Dedifferentiated amniotic fluid mesenchymal stem cell (primary cell): ENCODE measurements at regions not wholly inside any gene's neighbourhood (a gene's known extent, or its start where the extent isn't known, plus 50 kb on each side); places are given as distances from the start of the nearest gene placed in this dataset.

Experiments used
- DNase-seq: peaks from one replicate; pipeline ENCODE4 v3.0.0-alpha.2; 2016; ENCODE audit errors: extremely low spot score

DNA sequence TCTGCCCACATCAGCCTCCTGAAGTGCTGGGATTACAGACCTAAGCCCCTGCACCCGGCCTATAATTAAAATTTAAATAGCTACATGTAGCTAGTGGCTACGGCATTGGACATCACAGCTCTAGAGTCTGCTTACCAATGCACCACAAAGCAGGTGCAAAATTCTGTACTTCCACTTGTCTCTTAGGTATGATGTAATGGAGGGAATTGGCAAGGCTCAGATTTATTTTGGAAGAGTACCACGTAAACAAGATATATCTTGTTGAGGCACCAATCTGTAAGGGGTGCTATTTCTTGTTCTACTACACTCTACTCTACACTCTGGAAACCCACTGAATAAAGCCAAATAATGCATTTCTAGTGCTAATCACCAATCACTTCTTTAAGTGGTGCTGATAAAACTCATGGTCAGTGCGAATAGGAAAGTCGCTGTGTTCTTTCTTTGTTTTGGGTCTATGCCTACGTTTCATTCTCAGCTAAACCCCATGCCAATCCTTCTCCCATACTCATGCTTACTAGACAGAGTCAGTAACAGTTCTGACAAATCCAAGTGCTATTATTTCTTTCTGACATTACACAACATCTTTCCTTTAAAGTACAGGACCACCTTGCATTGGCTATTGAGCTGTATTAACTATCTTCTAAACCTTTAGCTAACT, 92.3 kb downstream of the GC start:
- DNase-seq = no peak

DNA sequence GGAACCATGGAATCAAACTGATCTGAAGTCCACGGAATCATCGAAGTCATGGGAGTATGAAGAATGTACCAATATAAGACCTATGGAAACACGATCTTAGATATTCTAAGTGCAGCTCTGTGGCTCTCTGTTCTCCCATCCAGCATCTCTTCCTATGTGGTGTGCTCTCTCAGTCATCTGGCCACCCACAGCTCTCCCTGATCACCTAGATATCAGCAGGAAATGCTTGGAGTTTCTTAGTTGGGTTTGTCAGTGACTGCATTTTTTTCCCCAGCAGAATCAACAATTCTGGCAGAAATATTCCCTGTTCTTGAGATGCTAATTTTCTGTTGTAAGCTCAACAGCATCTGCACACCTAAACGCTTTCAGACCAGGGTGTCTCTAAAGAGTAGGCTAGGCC, 94.1 kb downstream of the GC start:
- no peak for DNase-seq

DNA sequence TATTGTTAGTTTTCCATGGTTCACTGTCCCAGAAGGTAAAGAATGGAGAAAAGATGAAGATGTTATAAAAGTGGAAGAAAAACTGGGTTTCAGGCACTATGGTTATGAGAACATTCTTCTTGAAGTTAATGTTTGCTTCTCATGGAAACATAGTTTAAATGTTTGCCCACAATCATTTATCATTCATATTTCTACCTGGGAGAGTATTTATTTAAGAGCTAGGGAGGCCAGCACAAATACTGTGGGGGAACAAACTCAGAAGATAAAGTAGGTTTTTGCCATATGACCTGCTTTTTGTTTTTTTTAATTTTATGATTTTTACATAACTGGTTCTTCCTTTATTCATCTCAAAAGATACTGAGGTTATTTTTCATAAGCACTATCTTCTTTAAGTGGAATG, 96.8 kb downstream of the GC start:
- no peak for DNase-seq

DNA sequence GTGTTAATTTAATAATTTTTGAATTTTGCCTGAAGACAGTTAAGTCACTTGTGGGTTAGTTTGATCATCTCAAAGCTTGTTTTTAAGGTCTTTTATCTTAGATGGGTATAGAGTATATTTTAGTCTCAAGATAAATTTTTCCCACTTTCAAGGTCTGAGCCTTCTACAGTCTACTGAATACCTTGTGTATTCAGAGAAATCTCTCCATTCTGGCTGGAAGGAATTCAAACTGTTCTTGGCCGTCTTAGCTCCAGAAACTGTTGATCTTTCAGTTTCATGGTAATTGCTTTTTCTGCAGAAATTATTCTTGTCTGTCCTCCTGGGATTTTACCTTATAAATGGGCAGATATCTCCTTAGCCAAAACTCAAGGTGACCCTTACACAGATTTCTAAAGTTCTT, 97.9 kb downstream of the GC start:
- no peak for DNase-seq

DNA sequence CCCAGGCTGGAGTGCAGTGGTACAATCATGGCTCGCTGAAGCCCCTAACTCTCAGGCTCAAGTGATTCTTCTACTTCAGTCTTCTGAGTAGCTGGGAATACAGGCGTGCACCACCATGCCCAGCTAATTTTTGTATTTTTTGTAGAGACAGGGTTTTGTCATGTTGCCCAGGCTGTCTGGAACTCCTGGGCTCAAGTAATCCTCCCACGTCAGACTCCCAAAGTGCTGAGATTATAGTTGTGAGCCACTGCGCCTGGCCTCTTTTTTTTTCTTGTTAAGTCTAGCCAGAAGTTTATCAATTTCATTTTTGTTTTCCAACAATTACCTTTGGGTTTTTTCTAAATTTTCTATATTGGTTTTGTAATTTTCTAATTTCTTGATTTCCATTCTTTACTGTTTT, 100.6 kb downstream of the GC start:
- DNase-seq = no peak

DNA sequence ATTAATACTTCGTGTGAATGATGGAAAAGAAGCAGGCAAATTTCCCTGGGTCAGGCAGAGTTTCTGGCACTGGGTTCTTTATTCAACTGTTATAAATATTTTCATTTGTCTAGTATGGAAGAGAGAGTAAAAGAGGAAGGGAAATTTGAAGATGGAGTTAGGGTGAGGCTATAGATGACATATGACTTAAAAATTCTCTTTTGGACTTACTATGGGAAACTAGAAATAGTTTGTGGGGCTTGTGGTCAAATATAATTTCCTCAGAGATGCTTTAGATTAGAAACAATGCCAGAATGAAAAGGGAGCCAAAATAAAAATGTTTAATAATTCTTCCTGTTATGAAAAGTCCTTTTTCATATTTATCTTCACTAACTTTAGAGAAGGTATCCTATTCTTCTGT, 103.2 kb downstream of the GC start:
- DNase-seq = peak; percentile 51

DNA sequence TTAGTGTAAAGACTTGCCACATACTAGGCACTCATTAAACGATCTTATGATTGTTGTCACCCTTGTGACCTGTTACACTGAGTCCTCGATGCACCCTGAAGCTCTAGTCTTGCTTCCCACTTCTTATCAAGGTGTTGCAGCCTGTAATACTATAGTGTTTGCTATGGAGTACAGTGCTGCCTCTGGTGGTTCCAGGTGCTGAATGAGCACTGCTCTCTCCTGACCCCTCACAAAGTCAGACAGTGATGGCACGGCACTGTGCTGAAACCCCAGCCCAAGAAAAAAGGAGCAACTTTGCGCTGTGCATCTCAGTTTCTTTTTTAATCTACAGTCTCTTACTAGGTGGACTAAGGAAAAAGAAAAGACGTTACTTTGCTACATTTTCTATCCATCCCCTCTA, 106.3 kb downstream of the GC start:
- no peak for DNase-seq

DNA sequence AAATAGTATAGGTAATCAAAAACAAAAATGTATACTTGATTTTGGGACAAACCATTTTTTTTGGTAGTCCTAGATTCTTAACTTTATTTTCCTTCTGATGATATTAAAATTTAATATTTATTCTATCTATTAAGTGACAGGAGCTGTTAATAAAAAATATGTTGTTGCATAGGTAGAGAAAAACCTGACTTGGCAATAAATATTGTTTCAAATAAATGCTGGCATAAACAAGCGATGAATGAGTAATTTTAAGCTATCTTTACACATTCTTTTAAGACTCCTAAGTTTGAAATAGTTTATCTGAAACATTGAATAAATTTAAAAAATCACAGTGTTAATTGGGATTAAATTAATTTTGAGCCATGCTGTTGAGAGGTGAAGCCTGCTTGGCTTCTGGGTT, 114.6 kb downstream of the GC start:
- DNase-seq = no peak

DNA sequence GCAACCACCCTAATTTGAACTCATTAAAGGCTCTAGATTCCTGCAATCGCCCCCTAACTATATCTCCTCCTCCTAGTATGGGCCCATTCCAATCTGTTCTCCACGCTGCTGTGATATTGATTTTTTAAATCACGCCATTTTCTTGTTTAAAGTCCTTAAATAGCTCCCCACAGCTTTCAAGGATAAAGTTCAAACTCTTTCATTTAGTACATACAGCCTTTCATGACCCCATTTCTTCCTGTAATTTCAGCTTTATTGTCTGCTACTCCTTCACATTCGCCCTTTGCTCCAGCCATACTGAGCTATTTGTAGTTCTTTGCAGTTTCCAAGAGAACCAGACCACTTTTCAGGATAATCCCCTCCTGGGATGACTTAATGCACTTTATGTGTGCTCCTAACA, 118.5 kb downstream of the GC start:
- no peak for DNase-seq

DNA sequence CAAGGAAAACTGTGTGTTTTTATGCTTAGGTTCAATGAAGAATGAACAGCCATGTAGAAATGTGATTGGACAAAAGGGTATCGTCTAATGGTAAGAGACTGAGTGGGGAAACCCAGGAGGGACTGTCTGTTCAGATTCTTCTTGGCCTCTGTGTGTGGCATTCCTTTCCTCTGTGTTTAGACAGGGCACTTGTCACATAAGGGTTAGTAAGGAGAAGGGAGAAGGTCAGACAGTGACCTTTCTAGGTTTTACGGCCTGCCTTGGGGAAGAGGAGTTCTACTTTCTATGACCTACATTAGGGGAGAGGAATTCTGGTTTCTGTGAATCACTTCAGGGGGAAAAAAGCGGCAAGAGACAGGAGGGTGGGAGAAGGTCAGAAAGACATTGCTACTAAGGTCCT, 119.5 kb downstream of the GC start:
- DNase-seq = no peak

DNA sequence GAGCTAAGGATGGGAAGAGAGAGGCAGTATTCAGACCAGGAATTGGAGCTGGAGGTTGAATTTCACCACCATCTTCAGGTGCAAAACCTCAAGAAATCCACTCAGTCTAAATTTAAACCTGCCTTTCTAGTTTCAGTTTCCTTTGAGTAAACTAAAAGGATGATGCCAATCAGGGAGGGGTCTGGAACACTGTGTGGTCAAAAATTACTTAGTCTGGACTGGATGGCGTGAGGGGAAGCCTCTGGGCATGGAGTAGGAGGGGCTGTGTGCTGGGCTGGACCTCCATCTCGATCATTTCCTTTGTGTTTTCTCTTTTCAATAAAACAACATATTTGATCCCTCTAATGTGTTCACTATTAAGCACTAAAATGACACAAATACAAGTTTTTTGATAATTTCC, 120.1 kb downstream of the GC start:
- no peak for DNase-seq

DNA sequence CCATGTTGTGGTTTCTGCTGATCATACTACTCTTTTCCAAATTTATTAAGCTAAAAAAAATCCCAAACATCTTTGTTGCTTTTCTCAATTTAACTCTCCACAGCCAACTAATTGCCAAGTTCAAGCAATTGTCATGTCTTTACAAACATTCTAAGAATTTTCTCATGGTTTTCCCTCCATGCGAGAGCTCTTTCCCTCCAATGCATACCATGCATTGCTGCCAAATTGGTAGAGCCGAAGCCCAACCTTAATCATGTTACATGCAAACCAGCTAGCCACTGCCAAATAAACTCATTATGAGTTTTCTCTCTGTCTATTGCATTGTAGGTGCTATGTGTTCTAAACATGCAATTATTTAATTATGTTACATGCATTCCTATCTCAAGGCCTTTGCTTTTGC, 123.9 kb downstream of the GC start:
- no peak for DNase-seq

DNA sequence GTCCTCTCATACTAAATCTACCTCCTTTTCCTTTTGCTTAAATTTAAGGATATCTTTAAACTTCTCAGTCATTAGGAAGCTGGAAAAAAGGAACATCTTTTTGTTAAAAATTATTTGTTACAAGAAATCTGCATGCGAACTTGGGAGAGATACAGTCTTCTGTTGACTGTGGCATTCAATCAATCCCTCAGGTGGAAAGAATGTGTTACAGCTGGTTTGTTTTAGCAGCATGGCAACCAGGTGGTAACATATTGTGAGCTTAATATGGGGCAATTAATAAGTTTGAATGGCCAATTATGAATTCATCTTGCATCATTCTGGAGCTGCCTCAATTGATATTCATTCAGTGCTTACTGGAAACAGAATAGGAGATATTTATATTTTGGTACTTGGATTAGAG, 135.0 kb downstream of the GC start:
- DNase-seq = no peak

DNA sequence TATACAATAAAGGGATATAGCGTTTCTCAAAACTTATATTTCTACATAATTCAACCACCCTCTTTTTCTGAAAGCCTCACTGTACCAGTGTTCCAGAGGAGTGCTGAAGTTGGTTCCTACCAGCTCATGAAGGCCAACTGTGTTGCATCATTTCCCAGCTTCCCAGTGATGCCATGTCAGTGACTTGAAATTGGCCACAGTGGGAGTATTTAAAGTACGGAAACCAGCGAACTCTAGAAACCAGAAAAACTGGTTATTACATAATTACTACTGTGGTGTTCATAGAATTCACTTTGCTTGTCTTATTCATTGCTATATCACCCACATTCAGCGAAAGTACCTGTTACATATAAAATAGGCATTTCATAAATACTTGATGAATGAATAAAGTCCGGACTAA, 135.4 kb downstream of the GC start:
- no peak for DNase-seq

DNA sequence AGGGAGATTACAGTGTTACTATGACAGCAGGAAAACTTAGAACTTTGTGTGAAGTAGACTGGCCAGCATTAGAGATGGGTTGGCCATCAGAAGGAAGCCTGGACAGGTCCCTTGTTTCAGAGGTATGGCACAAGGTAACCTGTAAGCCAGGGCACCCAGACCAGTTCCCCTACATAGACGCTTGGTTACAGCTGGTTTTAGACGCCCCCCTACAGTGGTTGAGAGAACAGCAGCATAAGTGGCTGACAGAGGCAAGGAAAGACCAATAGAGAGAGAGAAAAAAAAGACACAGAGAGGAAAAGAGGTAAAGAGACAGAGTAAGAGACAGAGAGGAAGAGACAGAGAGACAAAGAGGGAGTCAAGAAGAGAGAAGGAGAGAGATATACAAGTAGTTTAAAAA, 144.5 kb downstream of the GC start:
- DNase-seq = no peak

DNA sequence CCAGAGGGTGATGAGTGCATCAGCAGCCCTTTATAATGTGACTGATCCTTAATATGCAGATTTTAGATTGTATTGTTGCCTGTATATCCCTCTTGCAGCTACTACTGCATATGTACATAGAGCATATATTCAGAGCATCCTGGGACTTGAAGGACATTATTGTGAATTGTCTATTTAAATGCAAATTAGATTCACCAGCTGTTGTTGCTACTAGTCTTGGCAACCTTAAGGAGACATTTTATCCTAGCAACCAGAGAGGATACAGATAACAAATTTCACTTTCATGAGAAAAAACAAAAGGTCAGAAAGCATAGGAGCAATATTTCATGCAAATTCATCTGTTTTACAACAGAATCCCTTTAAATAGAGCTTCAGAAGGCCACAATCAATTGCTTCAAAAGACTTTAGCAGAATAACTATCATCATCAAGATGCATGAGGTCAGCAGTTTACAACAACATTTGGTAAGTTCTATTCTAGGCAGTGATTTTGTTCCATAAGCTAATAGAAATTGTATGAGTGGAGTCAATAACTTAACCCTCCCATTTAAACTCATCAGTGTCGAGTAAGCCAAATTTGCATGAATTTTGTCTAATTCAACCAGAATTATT, 148.6 kb downstream of the GC start:
- DNase-seq = no peak

DNA sequence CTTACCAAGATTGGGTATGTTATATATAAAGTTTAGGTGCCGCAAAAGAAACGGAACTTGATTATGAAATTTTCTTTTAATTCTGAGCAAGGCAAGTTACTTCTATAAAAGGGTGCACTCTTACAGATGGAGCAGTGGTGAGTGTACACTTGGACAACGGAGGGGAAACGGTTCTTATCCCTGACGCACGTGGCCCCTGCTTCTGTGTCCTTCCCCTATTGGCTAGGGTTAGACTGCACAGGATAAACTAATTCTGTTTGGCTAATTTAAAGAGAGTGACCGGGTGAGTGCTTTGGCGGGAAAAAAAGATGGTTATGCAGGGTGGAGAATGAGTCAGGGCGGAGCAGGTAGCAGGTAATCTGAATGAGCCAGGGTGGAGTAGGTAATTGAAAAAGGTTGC, 149.5 kb downstream of the GC start:
- DNase-seq = no peak

DNA sequence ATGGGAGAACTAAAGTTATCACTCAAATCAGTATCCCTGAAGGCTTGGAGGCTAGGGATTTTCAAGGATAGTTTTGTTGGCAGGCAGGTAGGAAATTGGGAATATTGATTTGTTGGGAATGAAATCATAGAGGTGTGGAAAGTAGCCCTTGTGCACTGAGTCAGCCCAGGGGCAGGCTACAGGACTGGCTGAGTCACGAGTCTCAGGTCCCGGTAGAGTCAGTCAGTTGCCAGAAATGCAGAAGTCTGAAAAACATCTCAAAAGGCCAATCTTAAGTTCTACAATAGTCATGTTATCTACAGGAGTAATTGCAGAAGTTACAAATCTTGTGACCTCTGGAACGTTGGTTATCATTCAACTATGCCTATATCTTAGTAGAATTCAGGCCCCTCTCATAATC, 153.1 kb downstream of the GC start:
- no peak for DNase-seq

DNA sequence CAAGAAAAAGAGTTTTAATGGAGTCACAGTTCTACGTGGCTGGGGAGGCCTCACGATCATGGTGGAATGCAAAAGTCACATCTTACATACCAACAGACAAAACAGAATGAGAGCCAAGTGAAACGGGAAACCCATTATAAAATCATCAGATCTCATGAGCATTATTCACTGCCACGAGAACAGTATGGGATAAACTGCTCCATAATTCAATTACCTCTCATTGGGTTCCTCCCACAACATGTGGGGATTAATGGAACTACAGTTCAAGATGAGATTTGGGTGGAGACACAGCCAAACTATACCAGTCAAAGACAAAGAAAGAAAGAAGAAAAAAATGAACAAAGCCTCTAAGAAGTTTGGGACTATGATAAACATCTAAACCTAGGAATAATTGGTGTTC, 158.9 kb downstream of the GC start:
- no peak for DNase-seq
